Activated CD4-positive, alpha-beta T cell treated with anti-CD3 and anti-CD28 coated beads for 24 hours (primary cell): ENCODE measurements at regions not wholly inside any gene's neighbourhood (a gene's known extent, or its start where the extent isn't known, plus 50 kb on each side); places are given as distances from the start of the nearest gene placed in this dataset.
"Not testable (repeated sequence)": the region's sequence is repeated elsewhere in the genome, so short reads cannot be mapped to it uniquely, and the experiment has no call there.

Experiments used
- DNase-seq, 2 donors: peaks; one replicate each; pipeline ENCODE4 v3.0.0-alpha.2; 2020; ENCODE audit warnings: low read depth in 2 of 2

DNA sequence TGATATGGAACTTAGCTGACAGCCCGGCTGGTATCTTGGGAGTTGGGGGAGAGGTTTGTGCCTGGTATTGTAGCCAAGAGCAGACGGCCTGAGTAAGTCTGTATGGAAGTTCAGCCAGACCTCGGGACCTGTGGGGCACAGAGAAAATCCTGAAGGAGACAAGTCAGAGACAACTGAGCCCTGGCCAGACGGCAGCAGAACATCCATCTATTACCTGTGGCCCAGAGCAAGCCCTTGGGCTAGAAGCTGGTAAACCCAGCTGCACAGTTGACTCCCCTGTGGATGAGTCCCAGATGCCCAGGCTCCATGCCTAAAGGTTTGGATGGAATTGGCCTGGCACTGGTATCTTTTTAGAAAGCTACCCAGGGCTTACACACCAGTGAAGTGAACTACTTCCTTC lies 70.4 kb upstream of the DLG1 start:
- no peak for DNase-seq

DNA sequence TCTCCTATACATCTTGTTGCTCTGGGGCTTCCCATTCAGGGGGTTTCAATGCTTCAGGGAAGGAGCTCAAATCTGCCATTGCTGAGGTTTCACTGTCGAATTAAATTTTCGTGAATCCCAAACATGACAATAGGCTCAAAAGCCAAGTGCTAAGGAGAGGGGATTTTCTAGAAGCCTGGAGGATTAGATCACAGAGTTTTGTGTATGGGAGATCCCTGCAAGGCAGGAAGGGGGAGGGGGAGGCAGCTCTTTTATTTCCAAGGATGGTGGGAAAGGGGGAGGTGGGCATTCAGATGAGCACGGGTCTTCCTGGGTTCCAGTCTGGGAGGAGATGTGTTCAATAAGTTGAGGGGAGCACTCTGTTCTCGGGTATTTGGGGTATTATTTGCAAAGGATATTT lies 69.9 kb upstream of the DLG1 start:
- no peak for DNase-seq

DNA sequence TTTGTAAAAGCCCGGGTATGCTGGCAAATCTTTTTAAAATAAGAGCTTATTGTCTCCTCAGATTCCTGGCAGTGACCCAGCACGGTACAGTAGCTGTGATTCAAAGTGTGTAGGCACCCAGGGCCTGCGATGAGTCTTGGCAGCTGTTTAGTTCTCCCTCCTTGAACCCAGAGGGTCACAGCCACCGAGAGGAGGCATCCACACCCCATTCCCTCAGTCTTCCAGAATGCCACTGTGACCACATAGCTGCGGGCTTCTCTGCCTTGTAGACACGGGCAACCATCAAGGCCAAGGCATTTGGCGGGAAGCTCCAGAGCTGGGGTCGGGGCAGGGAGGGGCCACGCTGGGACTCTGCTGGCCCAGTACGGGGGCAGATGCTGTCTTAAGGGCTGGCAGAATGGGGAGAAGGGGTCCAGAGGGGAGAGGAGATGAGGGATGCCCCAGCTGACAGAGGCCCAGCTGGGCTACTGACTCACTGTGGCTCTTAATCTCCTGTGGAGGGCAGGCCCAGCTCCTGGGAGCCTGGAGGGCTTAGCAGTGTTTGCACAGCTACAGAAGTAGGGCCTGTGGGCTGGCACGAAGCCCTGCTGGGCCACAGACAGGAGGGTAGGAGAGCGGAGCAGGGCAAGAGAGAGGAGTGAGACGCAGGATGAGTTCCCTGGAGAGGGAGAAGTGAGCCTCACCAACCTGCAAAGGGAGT lies 68.8 kb upstream of the DLG1 start:
- no peak for DNase-seq

DNA sequence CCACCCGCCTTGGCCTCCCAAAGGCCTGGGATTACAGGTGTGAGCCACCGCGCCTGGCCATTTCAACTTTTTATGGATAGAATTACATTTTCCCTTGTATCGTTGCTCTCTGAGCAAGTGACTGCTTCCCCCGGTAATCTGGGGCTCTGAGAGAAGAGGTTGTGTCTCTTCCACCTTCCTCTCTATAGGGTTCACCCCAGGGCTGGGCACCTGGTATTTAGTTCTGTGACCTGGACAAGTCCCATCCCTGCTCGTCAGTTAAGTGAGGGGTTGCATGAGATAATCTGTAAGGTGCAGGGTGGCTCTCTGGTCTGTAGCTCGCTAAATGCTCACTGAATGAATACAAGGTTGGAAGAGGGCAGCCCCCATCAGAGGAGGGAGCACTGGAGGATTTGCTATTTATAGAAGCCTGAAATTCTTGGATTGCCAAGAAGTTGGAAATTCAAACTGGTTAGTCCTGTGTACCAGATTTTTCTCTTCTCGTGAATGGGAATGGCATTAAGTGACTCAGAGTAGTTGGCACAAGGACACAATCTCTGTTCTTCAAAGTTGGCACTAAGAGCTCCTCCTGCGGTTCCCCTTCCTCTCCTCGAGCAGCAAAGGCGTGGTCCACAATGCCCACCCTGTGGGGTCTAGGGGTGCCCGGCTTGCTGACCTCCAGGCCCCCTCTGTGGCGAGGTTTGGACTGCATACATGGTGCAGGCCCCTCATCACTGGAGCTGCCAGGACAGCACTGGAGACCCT lies 68.1 kb upstream of the DLG1 start:
- DNase-seq = no peak

DNA sequence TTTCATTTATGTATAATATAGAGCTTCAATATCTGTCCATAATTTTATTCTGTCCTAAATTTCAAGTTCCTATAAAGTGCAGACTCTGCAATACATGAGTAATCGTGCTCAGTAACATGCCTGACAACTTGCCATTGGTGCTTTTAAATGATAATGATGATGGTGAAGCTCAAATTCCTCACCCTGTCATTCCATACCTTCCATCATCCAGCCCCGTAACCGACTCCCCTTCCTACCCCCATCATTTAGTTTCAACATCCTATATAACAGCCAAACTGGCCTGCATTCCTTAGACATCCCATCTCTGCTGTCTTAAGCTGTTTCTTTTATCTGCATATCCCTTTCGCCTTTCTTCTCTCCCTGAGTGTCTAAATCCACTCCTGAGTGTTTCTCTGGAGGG lies 67.2 kb upstream of the DLG1 start:
- no peak for DNase-seq

DNA sequence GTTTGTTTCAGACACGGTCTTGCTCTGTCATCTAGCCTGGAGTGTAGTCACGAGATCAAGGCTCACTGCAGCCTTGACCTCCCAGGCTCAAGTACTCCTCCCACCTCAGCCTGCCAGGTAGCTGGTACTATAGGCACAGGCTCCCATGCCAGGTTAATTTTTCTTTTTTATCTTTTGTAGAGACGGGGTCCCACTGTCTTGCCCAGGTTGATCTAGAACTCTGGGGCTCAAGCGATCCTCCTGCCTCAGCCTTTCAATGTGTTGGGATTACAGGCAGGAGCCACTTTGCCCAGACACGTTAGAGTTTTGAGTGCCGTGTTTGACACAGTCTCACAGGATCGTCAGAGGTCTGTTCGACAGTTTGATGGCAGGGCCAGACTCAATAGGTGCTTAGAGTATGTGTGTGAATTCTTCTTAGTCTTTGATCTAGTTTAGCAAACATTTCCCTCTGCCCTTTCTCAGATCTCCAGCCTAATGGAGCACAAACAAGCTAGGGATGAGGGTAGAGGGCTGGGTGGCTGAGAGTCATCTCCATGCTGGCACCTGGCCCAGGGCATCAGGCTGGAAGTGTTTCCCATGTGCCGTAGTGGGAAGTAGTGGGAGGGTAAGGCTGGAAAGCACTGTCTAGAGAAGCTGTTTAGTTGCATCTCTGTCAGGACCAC lies 66.1 kb upstream of the DLG1 start:
- no peak for DNase-seq

DNA sequence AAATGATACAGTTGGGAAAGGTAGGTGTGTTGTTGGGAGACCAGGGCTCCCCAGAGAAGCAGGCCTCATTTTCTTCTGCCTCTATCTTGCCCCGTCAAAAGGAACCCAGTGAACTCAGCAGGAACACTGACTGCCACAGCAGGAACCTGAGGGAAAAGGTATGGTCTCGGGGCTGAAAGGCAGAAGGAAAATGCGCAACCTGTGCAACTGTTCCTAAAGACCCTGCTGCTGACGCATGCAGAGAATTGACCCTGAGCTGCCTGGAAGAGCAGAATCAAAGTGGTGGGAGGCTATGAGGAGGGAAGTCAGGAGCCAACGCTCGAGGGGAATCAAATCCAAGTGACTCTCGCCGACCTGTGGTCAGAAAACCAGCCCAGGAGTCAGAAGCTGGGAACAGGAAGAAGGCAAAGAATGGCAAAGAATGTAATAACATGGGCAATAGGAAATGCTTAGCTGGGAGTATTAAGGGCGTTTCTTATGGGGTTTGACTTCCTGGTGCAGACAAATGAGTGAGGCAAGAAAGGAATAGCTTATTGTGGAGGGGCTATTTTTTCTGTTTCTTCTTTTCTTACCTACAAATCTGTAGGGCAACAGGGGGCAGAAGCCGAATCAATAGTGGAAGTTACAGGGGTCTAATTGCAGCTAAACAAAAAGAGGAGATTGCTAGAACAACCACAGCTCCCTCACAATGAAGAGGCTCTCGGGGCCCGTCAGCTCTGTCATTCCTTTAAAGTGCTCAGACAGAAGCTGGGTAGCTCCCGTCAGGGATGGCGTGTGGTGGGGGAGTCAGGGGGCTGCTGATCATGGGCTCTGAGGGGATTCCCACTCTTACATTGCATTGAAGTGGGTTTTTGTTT lies 65.4 kb upstream of the DLG1 start:
- DNase-seq = no peak

DNA sequence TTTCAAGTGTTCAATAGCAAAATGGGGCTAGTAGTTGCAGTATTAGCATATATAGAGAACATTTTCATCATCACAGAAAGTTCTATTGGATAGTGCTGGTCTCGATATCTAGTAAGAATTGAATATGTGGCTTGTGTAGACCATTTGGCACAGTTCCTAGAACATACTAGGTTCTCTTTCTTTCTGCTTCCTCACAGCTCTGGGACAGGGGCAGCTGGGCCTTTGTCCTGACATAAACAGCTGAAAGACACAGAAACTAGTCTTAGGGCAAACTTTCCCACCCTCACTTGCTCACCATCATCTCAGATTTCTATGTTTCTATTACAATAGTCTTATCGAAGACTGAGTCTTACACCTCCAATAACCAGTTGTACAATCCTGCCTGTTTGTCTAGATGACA lies 63.7 kb upstream of the DLG1 start:
- DNase-seq = no peak

DNA sequence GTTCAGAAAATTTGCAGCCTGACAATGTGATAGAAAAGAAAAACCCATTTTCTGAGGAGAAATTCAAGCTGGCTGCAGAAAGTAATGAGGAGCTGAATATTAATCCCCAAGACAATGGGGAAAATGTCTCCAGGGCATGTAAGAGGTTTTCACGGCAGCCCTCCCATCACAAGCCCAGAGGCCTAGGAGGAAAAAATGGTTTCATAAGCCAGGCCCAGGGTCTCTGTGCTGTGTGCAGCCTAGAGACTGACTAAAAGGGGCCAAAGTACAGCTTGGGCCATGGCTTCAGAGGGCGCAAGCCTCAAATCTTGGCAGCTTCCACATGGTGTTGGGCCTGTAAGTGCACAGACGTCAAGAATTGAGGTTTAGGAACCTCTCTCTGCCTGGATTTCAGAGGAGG lies 61.7 kb upstream of the DLG1 start:
- DNase-seq = not testable (repeated sequence)

DNA sequence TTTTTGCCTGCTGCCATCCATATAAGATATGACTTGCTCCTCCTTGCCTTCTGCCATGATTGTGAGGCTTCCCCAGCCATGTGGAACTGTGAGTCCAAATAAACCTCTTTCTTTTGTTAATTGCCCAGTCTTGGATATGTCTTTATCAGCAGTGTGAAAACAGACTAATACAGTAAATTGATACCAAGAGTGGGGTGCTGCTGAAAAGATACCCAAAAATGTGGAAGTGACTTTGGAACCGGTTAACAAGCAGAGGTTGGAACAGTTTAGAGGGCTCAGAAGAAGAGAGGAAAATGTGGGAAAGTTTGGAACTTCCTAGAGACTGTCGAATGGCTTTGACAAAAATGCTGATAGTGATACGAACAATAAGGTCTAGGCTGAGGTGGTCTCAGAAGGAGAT lies 61.1 kb upstream of the DLG1 start:
- not testable (repeated sequence) for DNase-seq

DNA sequence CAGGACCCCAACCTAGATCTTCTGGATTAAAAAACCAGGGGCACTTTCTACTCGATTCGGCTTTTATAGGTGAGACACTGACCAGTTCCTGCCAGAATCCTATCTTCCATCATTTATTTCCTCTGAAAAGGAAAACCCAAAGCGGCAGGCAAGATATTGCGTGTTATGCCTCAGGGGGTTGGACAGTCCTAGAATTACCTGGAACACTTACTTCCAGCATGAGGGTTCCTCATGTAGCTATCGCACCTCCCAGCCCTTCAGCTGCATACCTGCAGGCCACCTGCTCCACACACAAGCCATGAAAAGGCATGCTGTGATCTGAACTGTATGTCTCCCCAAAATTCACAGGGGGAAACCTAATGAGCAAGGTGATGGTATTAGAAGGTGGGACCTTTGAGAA lies 58.3 kb upstream of the DLG1 start:
- no peak for DNase-seq

DNA sequence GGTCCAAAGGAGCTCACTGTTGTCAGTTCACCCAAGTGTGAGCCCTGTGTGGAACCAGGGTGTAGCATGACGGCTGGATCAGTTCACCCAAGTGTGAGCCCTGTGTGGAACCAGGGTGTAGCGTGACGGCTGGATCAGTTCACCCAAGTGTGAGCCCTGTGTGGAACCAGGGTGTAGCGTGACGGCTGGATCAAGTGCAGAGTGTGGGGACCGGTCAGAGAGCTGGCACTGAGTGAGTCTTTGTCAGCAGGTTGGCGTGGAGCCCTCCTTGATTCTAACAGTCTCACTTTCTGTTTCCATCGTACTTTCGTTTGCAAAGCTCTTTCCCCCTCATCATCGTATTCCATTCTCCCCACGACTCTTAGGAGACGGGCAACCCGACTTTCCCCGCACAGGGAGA lies 57.9 kb upstream of the DLG1 start:
- DNase-seq = no peak

DNA sequence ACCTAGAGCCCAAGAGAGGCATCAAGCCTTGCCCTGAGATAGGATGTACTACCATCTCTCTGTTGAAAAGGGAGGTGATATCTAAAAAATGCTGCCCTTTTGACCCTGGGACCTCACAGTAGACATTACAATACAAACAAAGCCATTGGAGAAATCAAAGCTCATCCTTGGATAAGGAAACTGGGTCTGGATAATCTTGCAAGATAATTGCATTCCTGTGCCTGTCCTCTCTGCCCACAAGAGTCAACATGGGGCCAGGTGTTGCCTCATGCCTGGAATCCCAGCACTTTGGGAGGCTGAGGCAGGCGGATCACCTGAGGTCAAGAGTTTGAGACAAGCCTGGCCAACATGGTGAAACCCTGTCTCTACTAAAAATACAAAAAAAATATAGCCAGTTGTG lies 57.3 kb upstream of the DLG1 start:
- no peak for DNase-seq

DNA sequence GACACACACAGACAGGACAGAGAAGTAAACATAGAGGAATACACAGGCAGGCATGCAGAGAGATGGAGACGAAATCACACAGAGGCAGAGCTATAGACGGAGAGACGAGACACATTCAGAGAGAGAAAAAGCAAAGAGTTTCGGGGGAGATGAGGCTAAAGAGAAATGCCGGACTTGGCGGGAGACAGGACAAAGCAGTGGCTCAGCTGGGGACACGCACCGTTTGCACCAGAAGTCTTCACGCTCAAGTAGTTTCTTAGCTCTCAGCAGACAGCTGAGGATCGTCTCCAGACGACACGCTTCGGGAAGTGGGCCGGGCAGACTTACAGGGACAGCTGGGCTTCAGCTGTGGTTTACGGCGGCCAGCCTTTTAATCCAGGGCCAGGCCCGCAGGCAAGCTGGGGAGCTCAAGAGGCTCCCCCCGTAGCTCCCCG lies 56.2 kb upstream of the DLG1 start:
- no peak for DNase-seq

DNA sequence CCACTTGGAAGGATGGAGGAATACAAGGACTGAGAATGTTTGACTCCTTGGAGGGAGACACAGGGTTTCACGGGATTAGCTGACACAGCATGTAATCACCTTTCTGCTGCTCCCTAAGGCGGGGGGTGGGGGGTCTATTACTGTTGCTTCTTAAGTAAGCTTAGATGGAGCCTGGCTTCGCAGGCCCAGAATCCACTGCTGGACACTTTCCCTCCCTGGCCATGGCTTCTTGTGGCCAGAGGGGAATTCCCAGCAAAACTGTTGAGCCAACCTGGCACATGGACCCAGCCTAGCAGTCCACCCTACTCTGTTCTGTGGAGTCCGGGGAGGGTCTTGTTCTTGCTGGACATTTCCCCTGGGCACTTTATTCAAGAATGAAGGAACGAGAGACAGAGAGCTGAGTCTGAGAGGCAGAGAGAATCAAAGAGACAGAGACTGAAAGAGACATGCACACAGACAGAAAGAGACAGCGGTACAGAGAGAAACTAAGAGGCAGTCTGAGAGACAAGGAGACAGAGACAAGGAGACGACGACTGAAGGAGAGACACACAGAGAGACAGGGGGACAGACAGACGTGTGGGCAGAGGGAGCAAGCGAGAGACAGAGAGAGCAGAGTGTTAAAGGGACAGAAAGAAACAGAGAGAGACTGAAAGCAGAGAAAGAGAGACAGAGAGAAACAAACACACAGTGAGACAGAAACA lies 55.6 kb upstream of the DLG1 start:
- DNase-seq = no peak

DNA sequence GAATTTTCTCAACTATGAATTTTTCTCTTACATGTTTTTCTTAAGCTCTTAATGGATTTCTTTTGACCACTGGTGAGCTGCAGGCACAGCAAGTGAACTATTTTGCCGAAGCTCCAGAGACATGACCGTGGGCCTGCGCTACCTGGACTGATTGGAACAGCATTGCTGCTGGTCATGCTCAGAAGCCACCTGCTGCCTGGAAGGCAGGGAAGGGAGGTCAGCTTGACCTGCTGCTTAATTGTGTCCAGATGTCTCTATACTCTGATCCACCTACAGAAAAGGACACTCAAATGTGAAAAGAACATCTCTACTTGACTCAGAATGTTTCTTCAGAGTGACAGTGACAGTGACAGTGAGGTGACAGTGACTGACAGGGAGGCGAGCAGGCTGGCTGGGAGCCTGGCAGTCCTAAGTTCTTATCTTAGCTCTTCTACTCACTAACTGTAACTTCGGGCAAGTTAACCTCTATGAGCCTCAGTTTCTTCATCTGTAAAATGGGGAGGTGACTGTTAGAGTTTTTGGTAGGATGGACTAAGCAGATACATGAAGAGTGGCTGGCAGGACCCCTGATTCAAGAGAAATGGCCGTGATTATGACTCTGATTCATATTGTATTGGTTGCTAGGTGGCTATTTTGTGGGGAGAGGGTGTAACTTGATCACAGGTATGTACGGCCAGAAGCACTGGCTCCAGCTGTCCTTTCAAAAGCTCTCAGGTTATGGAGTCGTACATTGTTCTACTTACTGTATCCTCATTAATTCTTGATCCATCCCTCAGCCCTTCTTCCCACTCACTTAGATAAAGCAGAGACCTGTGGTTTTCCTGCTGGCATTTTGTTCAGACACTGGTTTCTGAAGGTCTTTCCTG lies 54.8 kb upstream of the DLG1 start:
- no peak for DNase-seq

DNA sequence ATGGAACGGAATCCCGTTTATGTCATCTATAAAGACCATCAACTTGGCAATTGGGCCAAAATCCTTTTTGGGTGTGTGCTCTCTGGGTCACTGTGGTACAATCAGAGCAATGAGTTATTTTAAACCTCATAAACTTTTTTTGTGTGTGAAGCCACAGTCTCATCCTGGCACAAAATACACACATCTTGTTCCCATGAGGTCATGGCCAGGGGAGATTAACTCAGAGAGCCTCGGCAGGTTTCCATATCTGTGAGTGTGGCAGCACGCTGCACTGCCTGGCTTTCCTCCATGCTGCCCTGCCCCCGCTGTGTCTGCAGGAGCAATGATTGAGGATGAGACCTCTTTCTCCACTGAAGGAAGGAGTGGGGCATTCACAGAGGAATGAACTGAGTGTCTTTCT lies 54.0 kb upstream of the DLG1 start:
- no peak for DNase-seq

DNA sequence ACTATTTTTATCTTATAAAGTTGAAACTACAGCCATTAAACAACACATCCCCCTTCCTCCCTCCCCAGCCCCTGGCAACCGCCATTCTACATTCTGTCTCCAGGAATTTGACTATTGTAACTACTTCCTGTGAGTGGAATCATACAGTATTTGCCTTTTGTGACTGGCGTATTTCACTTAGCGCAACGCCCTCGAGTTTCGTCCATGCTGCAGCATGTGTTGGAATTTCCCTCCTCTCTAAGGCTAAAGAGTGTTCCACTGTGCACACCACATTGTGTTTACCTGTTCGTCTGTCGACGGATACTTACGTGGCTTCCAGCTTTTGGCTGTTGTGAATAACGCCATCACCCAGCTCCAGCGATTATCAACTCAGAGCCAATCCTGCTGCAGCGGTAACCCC lies 52.0 kb upstream of the DLG1 start:
- no peak for DNase-seq

DNA sequence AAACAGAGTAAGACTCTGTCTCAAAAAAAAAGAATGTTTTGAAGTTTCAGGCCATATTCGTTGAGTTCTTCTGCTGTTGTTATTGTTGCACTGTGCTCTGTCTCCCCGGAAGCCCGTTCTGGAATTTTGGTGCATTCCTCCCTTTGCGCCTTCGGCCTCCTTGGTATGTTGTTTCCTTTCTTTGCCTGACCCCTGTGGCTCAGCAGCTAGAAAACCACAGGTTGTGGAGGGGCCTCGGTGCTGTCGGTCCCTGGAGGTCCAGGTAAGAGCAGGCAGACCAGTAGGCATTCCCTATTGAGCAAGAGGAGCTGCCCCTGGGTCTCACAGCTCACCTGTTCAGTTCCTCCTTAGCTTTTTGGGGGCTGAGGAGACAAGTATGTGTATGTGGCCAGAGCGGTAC lies 51.0 kb upstream of the DLG1 start:
- no peak for DNase-seq
